HUES48 (cell line): ENCODE measurements at regions not wholly inside any gene's neighbourhood (a gene's known extent, or its start where the extent isn't known, plus 50 kb on each side); places are given as distances from the start of the nearest gene placed in this dataset.

ENCODE experiments used
- H3K27ac ChIP-seq: one replicate; pipeline ENCODE4 v1.7.0; 2013; ENCODE audit warnings: low read depth, low read length, inconsistent platforms
- H3K27me3 ChIP-seq: 2 replicates; pipeline ENCODE4 v1.6.1; 2013; ENCODE audit warnings: mild to moderate bottlenecking, low read length; ENCODE audit not compliant: control insufficient read depth, insufficient read depth
- H3K36me3 ChIP-seq: 2 replicates; pipeline ENCODE4 v1.6.1; 2013; ENCODE audit warnings: low read length; ENCODE audit not compliant: control insufficient read depth, insufficient read depth
- H3K4me1 ChIP-seq: 2 replicates; pipeline ENCODE4 v1.6.1; 2013; ENCODE audit warnings: mild to moderate bottlenecking, low read length; ENCODE audit not compliant: control insufficient read depth, insufficient read depth
- H3K4me3 ChIP-seq: 2 replicates; pipeline ENCODE4 v1.5.1; 2013; ENCODE audit warnings: mild to moderate bottlenecking, low read depth, low read length
- H3K9ac ChIP-seq: 2 replicates; pipeline ENCODE4 v1.6.1; 2013; ENCODE audit warnings: mild to moderate bottlenecking, low read depth, low read length, moderate library complexity
- H3K9me3 ChIP-seq: 2 replicates; pipeline ENCODE4 v1.6.1; 2013; ENCODE audit warnings: low read length; ENCODE audit not compliant: control insufficient read depth, insufficient read depth

DNA sequence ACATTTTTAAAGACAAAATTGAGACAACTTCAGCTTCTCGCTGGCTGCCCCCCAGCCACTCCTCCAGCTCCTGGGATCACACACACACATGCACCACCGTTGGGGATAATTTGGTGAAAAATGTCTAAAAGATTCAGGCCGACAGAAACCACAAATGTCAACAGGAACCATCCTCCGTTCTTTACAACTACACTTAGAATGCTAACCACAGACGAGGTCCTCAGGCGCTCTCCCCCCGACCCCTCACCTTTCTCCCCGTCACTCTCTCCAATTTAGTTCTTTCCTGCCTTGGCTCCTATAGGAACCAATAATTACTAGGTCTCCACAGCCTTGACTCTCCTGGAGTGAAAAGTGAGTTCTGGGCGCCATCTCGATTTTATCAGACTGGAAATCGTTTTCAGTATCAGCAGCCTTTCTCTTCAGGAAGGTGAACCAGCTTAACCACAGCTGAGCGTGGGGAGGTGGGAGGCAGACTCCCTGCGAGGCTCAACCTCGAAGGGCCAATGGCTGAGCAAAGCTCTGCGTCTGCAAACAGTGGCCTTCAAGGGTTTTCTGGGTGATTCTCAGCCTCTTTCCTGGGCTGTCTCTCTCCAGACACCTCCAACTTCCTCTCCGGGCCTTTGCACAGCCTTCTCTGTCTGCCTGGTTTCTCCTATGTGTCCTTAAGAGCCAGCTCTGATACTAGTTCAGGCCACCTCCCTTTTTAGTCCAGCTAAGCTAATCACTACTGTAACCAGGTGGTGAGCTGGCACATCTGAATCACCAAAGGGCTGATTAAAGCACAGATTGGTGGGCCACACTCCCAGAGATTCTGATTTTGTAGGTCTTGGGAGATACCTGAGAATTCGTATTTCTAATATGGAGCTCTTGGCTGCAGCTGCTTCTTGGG lies 115.7 kb upstream of the COPS8 start:
- no peaks in the 10 kb centered on the region for H3K9me3 ChIP-seq
- peaks cover 30% of the 10 kb centered on the region for H3K4me1 ChIP-seq
- H3K27ac ChIP-seq, result no peak overlapping the region
- no peaks in the 10 kb centered on the region for H3K27me3 ChIP-seq
- no peak overlapping the region for H3K4me3 ChIP-seq
- no peaks in the 10 kb centered on the region for H3K36me3 ChIP-seq
- H3K9ac ChIP-seq, result no peak overlapping the region

GRCh38 chr2:236970656-236971010 lies 115.1 kb upstream of the COPS8 start:
- H3K27me3 ChIP-seq, result no peaks in the 10 kb centered on the region; the same call in 1 of the 2 replicates
- H3K27ac ChIP-seq, result no peak overlapping the region
- H3K4me3 ChIP-seq, result no peak overlapping the region
- H3K36me3 ChIP-seq, result no peaks in the 10 kb centered on the region
- H3K4me1 ChIP-seq, result peaks cover 24% of the 10 kb centered on the region
- no peaks in the 10 kb centered on the region for H3K9me3 ChIP-seq
- H3K9ac ChIP-seq, result no peak overlapping the region

DNA sequence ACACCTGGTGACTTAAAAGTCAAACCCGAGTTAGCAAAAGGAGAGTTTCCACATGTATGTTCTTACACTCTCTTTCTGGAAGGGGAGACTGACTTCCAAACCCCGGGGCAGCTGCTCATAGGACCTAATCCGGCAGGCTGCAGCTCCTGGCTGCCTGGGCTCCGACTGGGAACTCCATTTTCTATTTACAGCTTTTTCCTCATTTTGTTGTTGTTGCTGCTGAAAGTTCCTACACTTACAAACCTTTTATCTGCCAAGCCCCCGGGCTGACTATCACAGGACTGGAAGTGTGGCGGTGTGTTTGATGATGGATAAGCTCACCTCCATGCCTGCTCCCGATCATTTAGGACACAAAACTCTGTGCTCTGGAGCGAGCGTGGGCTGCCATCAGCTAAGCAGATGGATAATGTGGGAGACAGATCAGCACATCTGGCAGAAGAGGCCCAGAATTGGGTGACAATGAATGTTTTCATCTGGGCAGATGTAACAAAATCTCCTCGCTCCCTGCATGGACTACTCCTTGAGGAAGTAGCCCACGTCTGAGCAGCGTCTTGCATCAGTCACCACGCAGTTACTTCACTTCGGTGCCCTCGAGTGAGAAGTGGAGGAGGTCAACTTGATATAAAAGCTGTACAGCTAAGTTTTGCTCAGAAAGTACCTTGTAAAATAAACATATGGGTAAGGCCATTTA lies 114.4 kb upstream of the COPS8 start:
- Histone ChIP-seq H3K27ac (no peak overlapping the region), H3K27me3 (no peaks in the 10 kb centered on the region; the same call in 1 of the 2 replicates), H3K4me3 (no peak overlapping the region), H3K9ac (no peak overlapping the region), H3K9me3 (no peaks in the 10 kb centered on the region), H3K36me3 (no peaks in the 10 kb centered on the region), H3K4me1 (peaks cover 18% of the 10 kb centered on the region)

DNA sequence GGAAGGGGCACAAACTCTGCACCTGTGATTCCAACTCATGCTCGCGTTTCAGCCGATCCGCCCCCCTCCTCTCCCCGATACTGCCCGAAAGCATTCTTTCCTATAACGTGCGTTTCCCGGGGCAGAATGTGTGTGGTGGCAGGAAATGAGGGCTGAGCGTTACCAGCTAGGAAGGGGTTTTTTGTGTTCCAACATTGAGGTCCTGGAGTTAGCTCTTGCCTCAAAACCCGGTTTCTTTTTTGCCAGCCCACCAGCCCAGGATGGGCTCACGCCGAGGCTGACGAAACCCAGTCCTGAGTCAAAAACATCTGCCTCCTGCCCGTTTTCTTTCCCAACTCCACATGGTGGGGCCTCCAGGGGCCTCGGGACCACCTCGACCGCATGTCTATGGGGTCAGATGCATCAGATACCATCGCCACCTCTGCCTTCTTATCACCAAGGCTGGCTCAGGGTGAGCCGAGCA lies 113.7 kb upstream of the COPS8 start:
- H3K27ac ChIP-seq, result no peak overlapping the region
- no peaks in the 10 kb centered on the region for H3K9me3 ChIP-seq
- no peak overlapping the region for H3K9ac ChIP-seq
- H3K36me3 ChIP-seq, result no peaks in the 10 kb centered on the region
- no peak overlapping the region for H3K4me3 ChIP-seq
- no peaks in the 10 kb centered on the region; the same call in 1 of the 2 replicates for H3K27me3 ChIP-seq
- peaks cover 16% of the 10 kb centered on the region; the same call in 1 of the 2 replicates for H3K4me1 ChIP-seq

- Histone ChIP-seq H3K9ac (no peak overlapping the region), H3K4me3 (no peak overlapping the region), H3K4me1 (peaks cover 16% of the 10 kb centered on the region; the same call in 1 of the 2 replicates), H3K9me3 (no peaks in the 10 kb centered on the region), H3K27me3 (no peaks in the 10 kb centered on the region; the same call in 1 of the 2 replicates), H3K36me3 (no peaks in the 10 kb centered on the region), H3K27ac (no peak overlapping the region)
Observed at GRCh38 chr2:236972491-236973342, 113.0 kb upstream of the COPS8 start.

DNA sequence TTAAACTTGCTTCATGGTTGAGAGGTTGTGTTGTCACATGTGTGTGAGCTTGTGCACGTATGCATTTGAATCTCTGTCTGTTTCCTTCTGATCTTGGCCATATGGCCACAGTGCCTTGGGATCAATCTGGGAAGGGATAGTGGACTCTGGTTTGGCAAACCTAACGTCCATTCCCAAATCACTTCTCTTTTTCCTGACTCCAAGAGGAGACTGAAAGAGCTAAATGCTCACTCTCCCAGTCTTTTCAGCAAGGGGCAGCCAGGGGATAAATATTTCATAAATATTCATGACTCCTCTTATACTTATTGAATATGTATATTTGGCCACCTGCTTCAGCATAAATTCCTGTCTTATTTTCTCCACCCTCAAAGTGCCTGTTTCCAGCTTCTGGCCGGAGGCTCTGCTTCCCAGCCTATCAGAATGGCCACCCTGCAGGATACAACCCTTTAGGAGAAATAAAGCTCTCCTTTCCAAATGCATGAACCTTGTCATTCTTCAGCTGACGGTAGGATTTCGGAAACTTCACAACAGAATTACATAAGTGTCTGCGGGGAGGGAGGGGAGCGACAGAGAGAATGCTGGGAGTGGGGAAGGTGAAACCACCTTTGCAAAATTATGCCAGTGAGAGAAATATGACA lies 112.2 kb upstream of the COPS8 start:
- Histone ChIP-seq H3K27me3 (no peaks in the 10 kb centered on the region; the same call in 1 of the 2 replicates), H3K27ac (no peak overlapping the region), H3K36me3 (no peaks in the 10 kb centered on the region), H3K9me3 (no peaks in the 10 kb centered on the region), H3K4me3 (no peak overlapping the region), H3K4me1 (peaks cover 16% of the 10 kb centered on the region; the same call in 1 of the 2 replicates), H3K9ac (no peak overlapping the region)

GRCh38 chr2:236974148-236974547 lies 111.5 kb upstream of the COPS8 start:
- Histone ChIP-seq H3K9ac (no peak overlapping the region), H3K9me3 (no peaks in the 10 kb centered on the region), H3K4me1 (peaks cover 16% of the 10 kb centered on the region; the same call in 1 of the 2 replicates), H3K27ac (no peak overlapping the region), H3K36me3 (no peaks in the 10 kb centered on the region), H3K27me3 (no peaks in the 10 kb centered on the region; the same call in 1 of the 2 replicates), H3K4me3 (no peak overlapping the region)

- no peaks in the 10 kb centered on the region for H3K9me3 ChIP-seq
- peaks cover 16% of the 10 kb centered on the region; the same call in 1 of the 2 replicates for H3K4me1 ChIP-seq
- no peak overlapping the region for H3K9ac ChIP-seq
- H3K4me3 ChIP-seq, result no peak overlapping the region
- no peak overlapping the region for H3K27ac ChIP-seq
- H3K27me3 ChIP-seq, result no peaks in the 10 kb centered on the region; the same call in 1 of the 2 replicates
- no peaks in the 10 kb centered on the region for H3K36me3 ChIP-seq
Observed at GRCh38 chr2:236974752-236975151, 110.9 kb upstream of the COPS8 start.

- Histone ChIP-seq H3K9ac (no peak overlapping the region), H3K27ac (no peak overlapping the region), H3K4me1 (peaks cover 16% of the 10 kb centered on the region; the same call in 1 of the 2 replicates), H3K36me3 (no peaks in the 10 kb centered on the region), H3K9me3 (no peaks in the 10 kb centered on the region), H3K4me3 (no peak overlapping the region), H3K27me3 (no peaks in the 10 kb centered on the region; the same call in 1 of the 2 replicates)
Observed at GRCh38 chr2:236975766-236976165, 109.9 kb upstream of the COPS8 start.
